ENCODE measurements at regions not wholly inside any gene's neighbourhood (a gene's known extent, or its start where the extent isn't known, plus 50 kb on each side); places are given as distances from the start of the nearest gene placed in this dataset.
"Not testable (repeated sequence)": the region's sequence is repeated elsewhere in the genome, so short reads cannot be mapped to it uniquely, and the experiment has no call there.

DNA sequence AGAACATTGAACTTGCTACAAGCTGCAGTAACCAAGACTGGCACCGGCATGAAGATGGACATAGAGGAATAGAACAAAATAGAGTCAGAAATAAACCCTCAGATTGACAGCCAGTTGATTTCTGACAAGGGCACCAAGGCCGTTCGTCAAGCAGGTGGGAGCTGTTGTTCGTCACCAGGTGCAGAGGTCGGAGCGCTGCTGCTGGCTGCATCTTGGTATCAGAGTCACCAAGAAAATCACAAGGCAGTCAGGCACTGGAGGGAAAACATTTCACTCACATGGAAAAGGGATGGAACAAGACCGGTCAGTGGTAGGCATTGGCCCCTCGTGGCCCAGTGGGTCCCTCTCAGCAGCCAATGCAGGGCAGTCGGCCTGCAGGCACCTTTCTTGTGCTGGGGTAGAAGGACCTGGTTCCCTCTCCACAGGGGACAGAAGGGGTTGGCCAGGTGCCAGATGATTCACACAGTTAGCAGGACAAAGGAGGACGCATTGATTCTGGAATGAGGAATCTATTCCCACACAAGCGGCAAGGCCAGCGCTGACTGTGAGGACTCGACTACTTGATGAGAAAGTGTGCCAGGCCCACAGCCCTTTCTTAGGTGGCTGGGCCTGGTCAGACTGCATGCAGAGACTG, 115.8 kb upstream of the FGF3 start:
- DNase-seq, result no peak

DNA sequence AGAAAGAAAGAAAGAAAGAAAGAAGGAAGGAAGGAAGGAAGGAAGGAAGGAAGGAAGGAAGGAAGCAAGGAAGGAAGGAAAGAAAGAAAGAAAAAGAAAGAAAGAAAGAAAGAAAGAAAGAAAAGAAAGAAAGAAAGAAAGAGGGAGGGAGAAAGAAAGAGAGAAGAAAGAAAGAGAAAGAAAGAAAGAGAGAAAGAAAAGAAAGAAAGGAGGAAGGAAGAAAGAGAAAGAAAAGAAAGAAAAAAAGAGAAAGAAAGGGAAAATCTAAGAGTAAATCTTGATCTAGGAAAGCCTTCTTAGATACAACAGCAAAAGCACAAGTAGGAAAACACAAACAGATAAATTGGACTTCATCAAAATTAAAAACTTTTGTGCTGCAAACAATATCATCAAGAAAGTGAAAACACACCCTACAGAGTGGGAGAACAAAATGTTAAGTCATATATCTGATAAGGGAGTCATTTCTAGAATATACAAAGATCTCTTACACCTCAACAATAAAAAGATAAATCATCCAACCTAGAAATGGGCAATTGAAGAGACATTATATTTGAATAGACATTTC, 116.8 kb upstream of the FGF3 start:
- no peak for DNase-seq

DNA sequence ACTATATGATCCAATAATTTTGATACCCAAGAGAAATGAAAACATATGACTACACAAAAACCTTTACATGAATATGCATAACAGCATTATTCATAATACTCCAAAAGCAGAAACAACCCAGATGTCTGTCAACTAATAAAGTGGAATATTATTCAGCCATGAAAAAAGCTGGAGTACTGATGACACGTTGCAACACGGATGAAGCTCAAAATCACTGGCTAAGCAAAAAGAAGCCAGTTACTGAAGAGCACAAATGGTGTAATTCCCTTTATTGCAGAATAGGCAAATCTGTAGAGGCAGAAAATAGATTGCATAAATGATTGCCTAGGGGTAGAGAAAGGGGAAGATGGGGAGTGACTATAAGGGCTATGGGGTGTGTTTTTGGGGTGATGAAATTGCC, 117.6 kb upstream of the FGF3 start:
- no peak for DNase-seq

DNA sequence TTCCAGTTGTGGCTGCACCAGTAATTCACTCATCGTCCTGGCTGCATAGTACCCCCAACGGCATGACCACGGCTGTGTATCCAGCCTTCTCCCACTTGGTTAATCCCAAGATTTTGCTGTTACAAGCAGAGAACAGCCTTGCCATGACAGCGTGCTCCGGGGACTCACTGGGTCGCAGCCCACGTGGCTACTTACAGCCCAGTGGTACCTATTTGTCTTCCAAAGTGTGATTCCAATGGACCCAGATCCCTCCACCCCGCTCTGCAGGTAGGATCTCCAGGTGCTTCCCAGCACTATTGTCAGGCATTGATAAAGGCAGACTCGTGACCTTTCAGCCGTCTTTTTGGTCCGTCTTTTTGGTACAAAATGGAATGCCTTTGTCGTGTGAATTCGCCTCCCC, 119.0 kb upstream of the FGF3 start:
- DNase-seq, result no peak

DNA sequence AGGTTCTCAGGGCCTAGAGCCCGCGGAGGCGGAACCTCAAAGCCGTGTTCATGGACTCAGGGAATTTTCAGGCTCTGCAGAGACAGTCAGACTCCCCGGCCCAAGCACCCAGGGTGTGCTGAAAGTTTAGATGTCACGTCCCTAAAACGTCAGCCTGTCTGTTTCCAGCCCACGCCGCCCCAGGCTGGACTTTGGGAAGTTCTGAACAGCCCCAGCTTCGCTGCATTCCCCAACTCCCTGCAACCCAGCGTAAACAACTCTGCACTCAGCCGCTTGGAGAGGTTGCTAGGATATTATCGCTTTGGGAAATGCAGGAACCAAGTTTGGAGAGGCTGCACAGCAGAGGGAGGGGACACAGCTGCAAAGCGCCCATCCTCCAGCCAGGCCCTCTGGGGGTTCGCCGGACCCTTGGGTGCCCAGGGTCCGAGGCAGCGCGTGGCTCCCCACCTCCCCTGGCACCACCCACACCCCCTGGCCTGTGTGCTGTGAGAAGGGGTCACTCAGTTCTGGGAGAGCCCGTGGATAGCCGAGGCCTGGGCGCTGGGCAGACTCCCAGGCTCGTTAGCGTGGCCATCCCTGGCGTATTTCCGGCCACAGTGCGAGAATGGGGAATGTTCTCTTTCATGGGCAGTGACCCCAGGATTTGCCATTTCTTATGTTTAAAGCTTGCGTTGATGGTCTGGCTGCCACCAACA, 120.5 kb upstream of the FGF3 start:
- DNase-seq, result no peak

DNA sequence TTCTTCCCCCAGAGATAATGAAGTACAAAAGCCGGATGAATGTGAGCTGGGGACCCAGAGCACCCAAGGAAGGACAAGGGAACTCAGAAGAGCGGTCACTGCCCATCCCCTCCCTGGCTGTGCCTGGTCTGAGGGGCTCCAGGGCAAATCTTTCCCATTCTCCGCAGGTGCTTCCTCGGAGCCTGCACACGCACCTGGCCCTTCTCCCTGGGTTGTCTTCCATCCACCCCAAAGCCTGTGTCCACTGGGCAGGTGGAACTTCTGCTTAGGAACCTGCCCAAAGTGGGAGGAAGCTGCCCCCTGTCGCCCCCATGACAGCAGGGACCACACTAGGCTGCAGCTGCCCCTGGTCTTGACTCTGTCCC, 121.0 kb upstream of the FGF3 start:
- no peak for DNase-seq

DNA sequence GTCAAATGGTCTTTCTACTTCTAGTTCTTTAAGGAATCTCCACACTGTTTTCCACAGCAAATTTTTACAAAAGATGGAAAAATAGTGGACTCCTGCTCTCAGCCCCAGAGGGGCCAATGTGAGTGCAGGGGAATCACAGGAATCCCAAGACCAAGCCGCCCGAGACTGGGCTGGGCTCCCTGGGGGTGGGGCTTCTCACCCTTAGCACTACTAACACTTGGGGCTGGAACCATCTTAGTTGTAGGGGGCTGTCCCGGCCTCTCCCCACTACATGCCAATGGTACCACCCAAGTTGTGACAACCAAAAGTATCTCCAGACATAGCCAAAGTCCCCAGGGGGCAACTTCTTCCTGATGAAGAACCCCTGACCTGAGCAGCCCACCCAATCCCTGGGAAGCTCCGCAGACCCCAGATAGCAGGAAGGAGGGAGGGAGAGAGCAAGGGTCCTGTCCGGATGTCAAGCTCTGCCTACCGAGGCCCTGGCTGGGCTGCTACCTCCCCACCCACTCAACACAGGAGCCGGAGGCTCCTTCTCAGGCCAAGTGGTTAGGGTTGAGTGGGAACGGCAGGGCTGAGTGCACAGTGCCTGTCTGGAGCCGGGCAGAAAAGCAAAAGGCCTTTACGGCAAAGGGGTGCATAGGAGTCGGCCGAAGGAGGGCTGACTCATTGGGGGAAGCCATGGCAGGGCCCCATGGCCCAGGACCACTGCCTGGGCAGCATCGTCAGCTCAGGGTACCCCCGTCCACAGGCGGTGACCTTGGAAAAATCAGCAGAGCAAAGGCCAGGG, 122.5 kb upstream of the FGF3 start:
- no peak for DNase-seq

DNA sequence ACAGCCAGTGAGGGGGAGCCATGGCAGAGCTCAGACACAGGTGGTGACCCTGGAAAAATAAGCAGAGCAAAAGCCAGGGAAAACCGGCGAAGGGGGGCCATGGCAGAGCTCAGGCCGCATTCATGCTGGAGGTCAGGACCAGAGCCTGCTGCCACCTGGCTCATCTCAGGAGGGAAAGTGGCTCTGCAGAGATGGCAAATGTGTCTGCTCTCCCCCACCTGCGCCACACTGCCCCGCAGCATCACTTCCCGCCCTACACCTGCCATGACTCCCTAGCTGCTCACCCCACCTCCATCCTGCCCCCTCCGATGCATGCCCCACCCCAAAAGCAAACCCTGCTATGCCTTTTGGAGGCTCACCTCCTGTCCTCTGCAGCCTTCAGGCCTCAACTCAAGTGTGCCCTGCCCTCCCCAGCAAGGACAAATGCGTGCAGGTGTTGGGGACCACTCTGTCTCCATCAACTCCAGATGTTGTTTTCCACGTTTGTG, 123.2 kb upstream of the FGF3 start:
- DNase-seq, result no peak

DNA sequence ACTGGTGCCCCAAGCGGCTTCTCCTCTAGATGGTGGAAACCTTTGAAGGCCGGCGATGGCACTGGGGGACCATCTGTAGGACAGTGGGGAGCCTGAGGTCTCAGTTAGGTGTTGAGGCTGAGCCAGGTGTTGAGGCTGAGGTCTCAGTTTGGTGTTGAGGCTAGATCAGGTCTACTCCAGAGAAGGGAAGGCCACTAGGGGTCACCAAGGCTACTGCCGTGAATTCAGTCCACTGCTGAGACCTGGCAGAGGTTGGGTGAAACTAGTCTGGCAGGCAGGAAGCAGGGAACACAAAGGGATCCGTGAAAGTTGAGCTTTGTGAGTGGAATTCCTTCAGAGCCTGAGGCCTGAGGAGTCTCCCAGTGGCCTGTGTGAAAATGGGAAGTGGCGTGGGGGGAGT, 123.8 kb upstream of the FGF3 start:
- no peak for DNase-seq

DNA sequence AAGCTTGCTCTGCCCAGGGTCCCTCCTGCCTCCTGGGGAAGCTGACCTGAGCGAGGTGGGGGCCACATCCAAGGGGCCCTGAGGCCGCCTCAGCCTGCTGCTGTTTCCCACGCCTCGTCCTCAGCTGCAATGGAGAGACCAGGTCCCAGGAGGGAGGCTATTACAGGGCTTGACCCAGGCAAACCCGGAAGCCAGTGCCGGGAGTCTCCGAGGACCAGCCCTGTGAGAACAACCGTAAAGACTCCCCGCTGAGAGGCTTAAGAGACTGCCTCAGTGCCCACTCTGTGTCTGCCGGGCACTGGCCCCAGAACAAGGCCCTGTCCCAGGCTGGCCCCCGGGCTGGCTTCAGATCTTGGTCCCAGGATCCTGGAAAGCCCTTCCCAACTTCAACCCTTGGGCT, 124.3 kb upstream of the FGF3 start:
- no peak for DNase-seq

DNA sequence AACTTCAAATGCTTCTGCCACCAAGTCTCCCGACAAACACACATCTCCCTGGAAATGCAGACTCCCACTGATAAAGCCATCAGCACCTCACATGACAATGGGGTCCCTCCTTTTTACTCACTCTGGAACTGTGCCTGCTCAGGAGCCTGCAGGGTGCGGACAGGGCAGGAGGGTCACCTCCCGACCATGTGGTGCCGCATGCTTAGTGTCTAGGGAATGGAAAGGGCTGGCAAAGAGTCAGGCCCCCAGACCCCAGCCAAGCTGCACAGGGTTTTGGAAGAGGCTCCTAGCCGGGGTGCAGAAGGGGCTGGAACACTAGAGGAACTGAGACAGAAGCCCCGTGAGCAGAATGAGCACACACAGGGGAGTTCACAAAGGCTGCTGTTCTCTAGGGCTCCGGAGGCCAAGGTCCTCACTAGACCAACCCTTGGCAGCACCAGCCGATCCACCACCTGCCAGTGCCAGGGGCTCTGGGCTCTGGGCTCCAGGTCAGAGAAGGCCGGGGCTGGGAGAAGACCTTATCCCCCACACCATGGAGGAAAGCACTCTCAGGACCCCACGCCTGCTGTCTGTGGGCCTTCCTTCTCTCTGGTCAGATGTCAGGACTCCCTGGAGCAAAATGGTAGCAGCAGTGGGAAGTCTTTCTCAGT, 125.1 kb upstream of the FGF3 start:
- DNase-seq, result no peak

DNA sequence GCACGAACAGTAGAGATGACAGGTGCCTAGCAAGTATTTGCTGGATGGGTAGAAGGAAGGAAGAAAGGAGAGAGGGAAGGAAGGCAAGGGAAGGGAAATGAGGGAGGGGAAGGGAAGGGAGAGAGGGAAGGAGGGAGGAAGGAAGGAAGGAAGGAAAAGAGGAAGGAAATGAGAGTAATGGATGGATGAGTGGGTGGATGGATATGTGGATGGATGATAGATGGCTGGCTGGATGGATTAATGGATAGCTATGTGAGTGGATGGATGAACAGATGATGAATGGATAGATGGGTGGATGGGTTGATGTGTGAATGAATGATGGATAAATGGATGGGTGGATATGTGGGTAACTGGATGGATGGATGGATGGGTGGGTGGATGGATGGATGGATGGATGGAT, 125.9 kb upstream of the FGF3 start:
- no peak for DNase-seq

DNA sequence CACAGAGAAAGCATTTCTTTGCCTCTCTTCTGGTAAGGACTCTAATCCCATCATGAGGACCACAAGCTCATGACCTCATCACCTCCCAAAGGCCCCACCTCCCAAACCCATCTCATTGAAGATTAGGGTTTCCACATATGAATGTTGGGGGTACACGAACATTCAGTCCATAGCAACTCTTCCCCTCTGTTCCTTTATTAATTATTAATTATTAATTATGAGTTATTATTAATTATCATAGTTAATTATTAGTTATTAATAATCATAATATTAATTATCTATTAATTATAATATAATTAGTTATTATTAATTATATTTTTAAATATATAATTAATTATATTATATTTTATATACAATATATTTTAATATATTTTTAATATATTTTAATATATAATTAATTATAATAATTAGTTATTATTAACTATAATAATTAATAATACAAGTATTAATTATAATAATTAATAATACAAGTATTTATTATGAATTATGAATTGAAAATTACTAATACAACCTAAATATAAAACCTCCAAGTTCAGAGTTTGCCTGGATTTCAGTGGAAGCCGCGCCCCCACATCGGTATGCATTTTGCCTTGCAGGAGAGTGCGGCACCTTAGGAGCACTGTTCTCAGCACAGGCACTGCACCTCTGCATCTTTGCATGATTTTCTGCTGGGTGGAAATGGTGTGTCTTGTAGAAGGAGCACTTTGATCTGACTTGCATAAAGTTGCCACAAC, 128.0 kb upstream of the FGF3 start:
- no peak for DNase-seq

DNA sequence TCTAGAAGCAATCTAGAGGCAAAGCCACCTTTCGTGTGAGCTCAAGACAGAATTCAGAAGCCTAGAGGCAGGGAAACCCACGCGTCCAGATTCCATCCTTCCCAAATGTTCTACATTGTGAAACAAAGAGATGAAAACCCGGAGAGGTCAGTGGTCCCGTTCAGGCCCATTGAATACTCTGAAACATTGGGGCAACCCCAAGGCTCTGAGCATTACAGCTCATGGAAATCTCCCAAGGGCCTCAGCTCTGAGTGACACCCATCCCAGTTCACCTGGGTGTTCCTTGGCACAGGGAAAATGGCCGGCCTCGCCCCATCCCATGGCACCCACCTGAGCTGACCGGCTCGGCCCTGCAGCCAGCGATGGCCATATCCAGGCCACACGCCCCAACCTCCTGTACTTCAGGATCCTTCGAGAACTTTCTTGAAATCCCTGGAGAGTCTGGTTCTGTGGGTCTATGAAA, 128.6 kb upstream of the FGF3 start:
- DNase-seq, result no peak

DNA sequence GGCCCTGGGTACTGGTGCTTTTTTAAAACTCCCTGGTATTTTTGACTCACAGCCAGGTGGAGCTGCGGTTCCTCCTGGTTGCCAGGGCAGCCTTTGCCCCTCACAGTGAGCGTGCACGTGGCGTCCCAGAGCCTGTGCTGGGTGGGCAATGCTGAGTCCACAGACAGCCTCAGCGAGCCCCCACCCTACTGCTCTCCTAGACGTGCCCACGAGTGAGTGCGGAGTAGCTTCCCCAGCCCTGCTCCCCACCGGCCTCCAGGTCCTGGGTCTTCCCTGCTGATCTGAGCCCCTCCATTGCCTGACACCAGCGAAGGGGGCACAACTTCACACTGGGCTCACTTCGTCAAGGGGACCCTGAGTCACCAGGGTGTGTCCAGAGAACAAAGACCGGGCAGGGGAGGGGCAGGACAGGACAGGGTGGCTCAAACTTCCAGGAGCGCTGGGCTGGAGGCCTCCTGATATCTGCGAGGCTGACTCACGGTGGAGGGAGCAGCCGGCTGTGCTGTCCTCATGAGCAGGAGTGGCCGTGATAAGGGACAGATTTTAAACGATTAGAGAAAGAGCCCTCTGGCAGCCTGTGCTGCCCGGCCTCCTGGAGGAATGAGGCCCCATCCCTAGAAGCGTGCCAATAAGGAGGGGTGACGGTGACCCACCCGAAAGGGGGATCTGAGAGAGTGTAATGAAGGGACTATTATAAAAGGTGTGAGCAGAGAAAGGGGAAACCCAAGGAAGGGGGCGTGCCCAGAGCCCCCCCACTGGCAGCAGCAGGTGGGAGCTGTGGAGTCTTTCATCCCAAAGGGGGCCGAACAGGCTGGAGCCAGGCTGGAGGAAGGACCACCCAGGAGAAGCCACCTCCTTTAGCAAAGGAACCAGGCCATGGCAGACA, 129.3 kb upstream of the FGF3 start:
- DNase-seq, result peak; percentile 65

DNA sequence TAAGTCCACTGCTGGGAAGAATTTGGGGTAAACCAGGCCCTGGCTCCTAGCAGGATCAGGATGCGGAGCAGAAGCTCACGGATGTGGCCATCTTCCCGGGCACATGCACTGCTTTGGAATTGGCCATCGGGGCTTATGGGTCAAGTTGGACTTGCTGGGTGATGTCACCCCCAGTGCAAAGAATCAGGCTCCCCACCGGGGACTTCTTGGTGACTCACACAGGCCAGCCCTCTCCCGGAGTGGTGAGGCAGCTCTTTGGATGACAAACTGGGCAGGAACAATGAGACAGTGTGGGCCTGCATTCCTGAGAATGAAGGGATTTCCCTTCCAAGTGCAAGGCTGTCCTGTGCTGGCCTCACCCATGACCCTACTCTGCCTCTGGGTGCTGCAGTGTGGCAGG, 128.8 kb upstream of the ANO1 start:
- DNase-seq, result peak; percentile 84

DNA sequence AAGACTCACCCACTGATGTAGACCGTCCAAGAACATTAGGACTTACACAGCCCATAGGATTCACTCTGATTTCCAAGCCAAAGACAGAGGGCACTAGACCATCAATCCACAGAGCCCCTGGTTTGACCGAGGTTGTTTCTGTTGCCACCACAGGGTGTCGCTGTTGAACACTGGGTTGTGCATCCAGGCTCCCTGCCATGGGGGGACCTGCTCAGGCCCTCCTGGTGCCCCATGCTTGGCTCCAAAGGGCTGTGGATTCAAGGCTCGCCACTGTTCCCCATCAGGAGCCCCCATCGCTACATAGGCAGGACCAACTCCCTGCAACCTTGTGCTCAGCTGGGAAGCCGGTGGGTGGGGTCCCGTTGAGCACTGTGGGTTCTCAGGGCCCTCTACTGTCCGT, 128.0 kb upstream of the ANO1 start:
- peak; percentile 87 for DNase-seq

DNA sequence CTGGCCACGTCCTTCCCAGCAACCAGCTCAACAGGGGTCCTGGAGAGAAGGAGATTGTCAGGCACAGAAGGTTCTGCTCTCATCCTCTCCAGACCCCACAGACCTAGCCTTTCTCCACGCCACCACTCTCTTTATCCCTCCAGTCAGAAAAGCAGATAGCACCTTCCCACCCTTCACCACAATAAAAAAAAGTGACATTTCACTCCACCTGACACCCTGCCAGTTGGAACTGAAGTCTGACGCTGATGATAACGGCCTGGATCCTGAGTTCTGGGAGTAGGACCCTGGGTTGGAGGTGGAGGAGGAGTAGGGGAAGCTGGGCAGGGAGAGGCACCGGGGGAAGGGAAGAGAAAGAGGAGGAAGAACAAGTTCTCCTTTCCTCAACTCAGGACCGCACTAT, 127.5 kb upstream of the ANO1 start:
- DNase-seq, result no peak

DNA sequence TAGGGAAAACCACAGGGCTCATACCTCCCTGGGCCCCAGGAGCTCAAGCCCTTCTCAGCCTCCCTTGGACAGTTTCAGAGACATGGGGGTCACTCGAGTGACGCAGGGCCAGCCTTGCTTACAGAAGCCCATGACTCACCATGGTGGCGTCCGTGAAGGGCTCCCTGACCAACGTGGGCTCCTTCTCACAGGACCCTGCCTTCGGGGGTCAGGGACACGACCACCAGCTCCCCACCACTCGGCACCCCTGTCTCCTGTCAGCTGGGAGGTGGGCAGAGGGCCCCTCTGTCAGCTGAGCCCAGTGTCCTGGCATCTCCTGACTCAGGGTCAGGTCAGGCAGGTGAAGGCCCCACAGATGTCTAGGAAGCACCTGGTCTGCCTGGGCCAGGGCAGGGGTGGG, 126.3 kb upstream of the ANO1 start:
- DNase-seq, result no peak

DNA sequence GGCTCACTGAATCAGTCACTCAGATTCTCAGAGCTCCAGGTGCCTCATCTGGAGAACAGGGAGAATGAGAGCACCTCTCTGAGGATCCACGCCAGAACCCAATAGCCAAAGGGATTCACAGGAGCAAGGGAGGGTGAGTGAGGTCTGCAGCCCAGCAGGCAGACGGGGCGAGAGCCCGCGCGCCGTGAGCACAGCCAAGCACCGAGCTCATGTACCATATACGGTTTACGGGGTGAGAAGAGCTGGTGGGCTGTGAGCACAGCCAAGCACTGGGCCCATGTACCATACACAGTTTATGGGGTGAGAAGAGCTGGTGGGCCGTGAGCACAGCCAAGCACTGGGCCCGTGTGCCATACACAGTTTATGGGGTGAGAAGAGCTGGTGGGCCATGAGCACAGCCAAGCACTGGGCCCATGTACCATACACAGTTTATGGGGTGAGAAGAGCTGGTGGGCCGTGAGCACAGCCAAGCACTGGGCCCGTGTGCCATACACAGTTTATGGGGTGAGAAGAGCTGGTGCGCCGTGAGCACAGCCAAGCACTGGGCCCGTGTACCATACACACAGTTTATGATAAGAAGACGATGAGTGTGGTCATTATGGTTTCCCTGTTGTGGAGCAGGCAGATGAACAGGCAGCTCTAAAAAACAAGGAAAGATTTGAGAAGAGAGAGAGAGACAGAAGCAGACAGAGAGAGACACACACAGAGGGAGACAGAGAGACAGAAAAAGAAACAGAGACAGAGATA, 125.7 kb upstream of the ANO1 start:
- not testable (repeated sequence) for DNase-seq

DNA sequence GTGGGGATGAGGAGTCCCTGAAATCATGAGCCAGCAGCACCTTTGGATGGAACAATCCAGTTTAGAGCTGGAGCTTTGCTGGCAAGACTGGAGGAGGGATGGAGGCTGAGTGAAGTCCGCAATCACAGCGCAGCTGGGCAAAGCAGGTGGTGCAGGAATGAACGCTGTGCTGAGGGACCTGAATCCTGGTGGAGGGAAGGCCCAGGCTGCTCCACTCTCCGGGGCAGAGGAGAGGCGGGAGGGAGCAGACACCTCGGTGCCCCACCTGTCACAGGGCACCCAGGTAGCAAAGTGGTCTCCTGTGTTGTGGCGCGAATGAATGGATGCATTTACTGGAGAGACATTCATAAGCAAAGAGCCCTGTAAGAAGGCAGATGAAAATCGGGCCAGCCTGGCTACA, 124.8 kb upstream of the ANO1 start:
- no peak for DNase-seq
